ENCODE measurements at regions not wholly inside any gene's neighbourhood (a gene's known extent, or its start where the extent isn't known, plus 50 kb on each side); places are given as distances from the start of the nearest gene placed in this dataset.

GRCh38 chr11:116375221-116375620 is 397.6 kb downstream of the BUD13 start:
- no peak for ATAC-seq

GRCh38 chr11:116374085-116374484 is 398.7 kb downstream of the BUD13 start:
- ATAC-seq = no peak
- no peak overlapping the region for H3K27ac ChIP-seq
- CTCF ChIA-PET = interaction anchor here (0.6 kb wide), 1 partner anchor 1577 kb away, joined by 3 read pairs; no protein-coding TSS in a partner anchor
- no peaks in the 10 kb centered on the region for H3K4me1 ChIP-seq
- WGBS (ENCODE audit: missing lambda C conversion rate) = 30% methylated on average over 1 of the region's 1 CpG
- no peaks in the 10 kb centered on the region for H3K9me3 ChIP-seq
- DNase-seq (ENCODE audit: low read depth in 1 of 2, low spot score in 1 of 2) = no peak
- TF ChIP-seq CHD4 (IDR thresholded peaks at IDR 0.05; ENCODE audit: borderline replicate concordance) = no peak
- TF ChIP-seq POLR2A (IDR thresholded peaks at IDR 0.05; ENCODE audit: low read length) = no peak
- TF ChIP-seq EP300 (IDR thresholded peaks at IDR 0.05) = no peak
- TF ChIP-seq, protein P1, sequence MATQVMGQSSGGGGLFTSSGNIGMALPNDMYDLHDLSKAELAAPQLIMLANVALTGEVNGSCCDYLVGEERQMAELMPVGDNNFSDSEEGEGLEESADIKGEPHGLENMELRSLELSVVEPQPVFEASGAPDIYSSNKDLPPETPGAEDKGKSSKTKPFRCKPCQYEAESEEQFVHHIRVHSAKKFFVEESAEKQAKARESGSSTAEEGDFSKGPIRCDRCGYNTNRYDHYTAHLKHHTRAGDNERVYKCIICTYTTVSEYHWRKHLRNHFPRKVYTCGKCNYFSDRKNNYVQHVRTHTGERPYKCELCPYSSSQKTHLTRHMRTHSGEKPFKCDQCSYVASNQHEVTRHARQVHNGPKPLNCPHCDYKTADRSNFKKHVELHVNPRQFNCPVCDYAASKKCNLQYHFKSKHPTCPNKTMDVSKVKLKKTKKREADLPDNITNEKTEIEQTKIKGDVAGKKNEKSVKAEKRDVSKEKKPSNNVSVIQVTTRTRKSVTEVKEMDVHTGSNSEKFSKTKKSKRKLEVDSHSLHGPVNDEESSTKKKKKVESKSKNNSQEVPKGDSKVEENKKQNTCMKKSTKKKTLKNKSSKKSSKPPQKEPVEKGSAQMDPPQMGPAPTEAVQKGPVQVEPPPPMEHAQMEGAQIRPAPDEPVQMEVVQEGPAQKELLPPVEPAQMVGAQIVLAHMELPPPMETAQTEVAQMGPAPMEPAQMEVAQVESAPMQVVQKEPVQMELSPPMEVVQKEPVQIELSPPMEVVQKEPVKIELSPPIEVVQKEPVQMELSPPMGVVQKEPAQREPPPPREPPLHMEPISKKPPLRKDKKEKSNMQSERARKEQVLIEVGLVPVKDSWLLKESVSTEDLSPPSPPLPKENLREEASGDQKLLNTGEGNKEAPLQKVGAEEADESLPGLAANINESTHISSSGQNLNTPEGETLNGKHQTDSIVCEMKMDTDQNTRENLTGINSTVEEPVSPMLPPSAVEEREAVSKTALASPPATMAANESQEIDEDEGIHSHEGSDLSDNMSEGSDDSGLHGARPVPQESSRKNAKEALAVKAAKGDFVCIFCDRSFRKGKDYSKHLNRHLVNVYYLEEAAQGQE (IDR thresholded peaks at IDR 0.05) = no peak
- no peak for TF ChIP-seq BCL3 (IDR thresholded peaks at IDR 0.05)
- H3K4me3 ChIP-seq = no peak overlapping the region
- no peak overlapping the region for H3K4me2 ChIP-seq
- no peak for FAIRE-seq
- POLR2A ChIA-PET = no interaction called here

More at GRCh38 chr11:116375221-116375620, 397.6 kb downstream of the BUD13 start:
- 27% methylated on average over 1 of the region's 1 CpG for WGBS (ENCODE audit: missing lambda C conversion rate)
- Histone ChIP-seq H3K4me1 (no peaks in the 10 kb centered on the region), H3K27ac (no peak overlapping the region), H3K4me3 (no peak overlapping the region), H3K9me3 (no peaks in the 10 kb centered on the region), H3K4me2 (no peak overlapping the region)
- TF ChIP-seq CBX8 (IDR thresholded peaks at IDR 0.05) = no peak
- no peak for TF ChIP-seq ZSCAN20 (CRISPR knock-in tag; IDR thresholded peaks at IDR 0.05)
- no peak for TF ChIP-seq TP53 (CRISPR knock-in tag; IDR thresholded peaks at IDR 0.05)
- TF ChIP-seq, protein P1 (IDR thresholded peaks at IDR 0.05) = no peak
- no peak for DNase-seq (ENCODE audit: low read depth in 1 of 2, low spot score in 1 of 2)
- POLR2A ChIA-PET = no interaction called here
- CTCF ChIA-PET = no interaction called here
- no peak for FAIRE-seq

- Histone ChIP-seq H3K4me2 (no peak overlapping the region), H3K4me1 (no peaks in the 10 kb centered on the region), H3K27ac (no peak overlapping the region), H3K4me3 (no peak overlapping the region), H3K9me3 (no peaks in the 10 kb centered on the region)
- WGBS (ENCODE audit: missing lambda C conversion rate) = 18% methylated on average over 10 of the region's 10 CpGs
- FAIRE-seq (no peak), ATAC-seq (no peak), DNase-seq (ENCODE audit: low read depth in 1 of 2, low spot score in 1 of 2) (no peak)
- POLR2A ChIA-PET = no interaction called here
- CTCF ChIA-PET = no interaction called here
- TF ChIP-seq CBX8 (IDR thresholded peaks at IDR 0.05) (no peak), PHF8 (IDR thresholded peaks at IDR 0.05; ENCODE audit: borderline replicate concordance, low read depth) (no peak), SMC3 (IDR thresholded peaks at IDR 0.05) (no peak), USF2 (IDR thresholded peaks at IDR 0.05) (no peak), ZNF302 (CRISPR knock-in tag; IDR thresholded peaks at IDR 0.05) (no peak), JUN (IDR thresholded peaks at IDR 0.05) (no peak), FOSL2 (IDR thresholded peaks at IDR 0.05) (no peak), FOSL2 (CRISPR knock-in tag; IDR thresholded peaks at IDR 0.05) (no peak), CBX2 (IDR thresholded peaks at IDR 0.05; ENCODE audit: borderline replicate concordance, low read depth) (no peak), KDM1A (IDR thresholded peaks at IDR 0.05; ENCODE audit: low read depth) (no peak), ZFP36 (IDR thresholded peaks at IDR 0.05; ENCODE audit: borderline replicate concordance, partially characterized antibody) (no peak)
Measured at GRCh38 chr11:116373104-116373944, 399.5 kb downstream of the BUD13 start.
